Mucosa of descending colon (tissue), 3 donors: ENCODE measurements at regions not wholly inside any gene's neighbourhood (a gene's known extent, or its start where the extent isn't known, plus 50 kb on each side); places are given as distances from the start of the nearest gene placed in this dataset.

Experiments used
- ATAC-seq: fragments of 200-7000 bp; cut with Tn5 transposase; one replicate; pipeline ENCODE4 v1.9.1; 2020; ENCODE audit warnings: mild to moderate bottlenecking, moderate library complexity
- DNase-seq, 3 donors: peaks; one replicate each; pipeline ENCODE4 v3.0.0-alpha.2; 2020
- H3K36me3 ChIP-seq: fragments of 200-600 bp; one replicate; pipeline ENCODE4 v1.8.0; 2021; ENCODE audit warnings: low read depth, mild to moderate bottlenecking
- H3K4me1 ChIP-seq: fragments of 200-600 bp; one replicate; pipeline ENCODE4 v1.8.0; 2021; ENCODE audit warnings: low read depth, mild to moderate bottlenecking
- H3K4me3 ChIP-seq: fragments of 200-600 bp; one replicate; pipeline ENCODE4 v1.8.0; 2021; ENCODE audit warnings: mild to moderate bottlenecking
- H3K9me3 ChIP-seq: fragments of 200-600 bp; one replicate; pipeline ENCODE4 v1.8.0; 2021; ENCODE audit warnings: mild to moderate bottlenecking
- intact Hi-C, 2 donors: fragments of 100-400 bp; cut with DNase I in 1 of 2; cut with micrococcal nuclease in 1 of 2; formaldehyde crosslinking; loops; one replicate each; pipeline versions ENCODE4 v1.11.0 to v1.11.1; 2022; cut with DNase I, micrococcal nuclease
- TF ChIP-seq, protein P1 (sequence below): fragments of 200-600 bp; IDR thresholded peaks from one replicate; pipeline ENCODE4 v1.8.0; 2022; ENCODE audit warnings: antibody characterized with exemption, mild to moderate bottlenecking
- donor health status: DM: no; HTN: no; CAD: no; lungs with moderate emphysema.
- donor health status: DM: no; HTN: no; CAD: no.
- donor health status: DM: no; HTN: yes; CAD: no.

DNA sequence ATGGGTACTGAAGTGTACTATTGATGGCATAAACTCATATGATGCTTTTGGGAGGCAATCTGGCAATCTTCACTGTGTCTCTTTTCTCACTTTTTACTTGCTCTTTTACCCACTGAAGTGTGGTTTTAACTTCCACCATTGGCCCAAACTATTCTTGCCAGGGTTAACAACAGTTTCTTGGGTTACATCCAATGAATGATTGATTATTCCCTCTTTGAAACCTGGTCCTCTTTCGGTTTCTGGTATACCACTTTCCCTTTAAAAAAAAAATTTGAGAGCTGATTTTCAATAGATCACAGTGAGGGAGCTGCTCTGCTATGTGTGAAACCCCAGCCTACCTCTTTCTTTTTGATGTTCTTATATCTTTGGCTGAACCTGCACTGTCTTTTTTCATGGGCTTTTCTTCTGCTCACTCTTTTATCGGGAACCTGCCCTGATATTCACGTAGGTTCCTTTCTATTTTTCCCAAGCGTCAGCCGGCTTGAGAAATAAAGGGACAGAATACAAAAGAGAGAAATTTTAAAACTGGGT lies 56.1 kb upstream of the OR4E1 start:
- ATAC-seq (no peak), DNase-seq (no peak)
- Histone ChIP-seq H3K4me1 (no peaks in the 10 kb centered on the region), H3K9me3 (no peaks in the 10 kb centered on the region), H3K4me3 (no peak overlapping the region), H3K36me3 (no peaks in the 10 kb centered on the region)
- TF ChIP-seq, protein P1, sequence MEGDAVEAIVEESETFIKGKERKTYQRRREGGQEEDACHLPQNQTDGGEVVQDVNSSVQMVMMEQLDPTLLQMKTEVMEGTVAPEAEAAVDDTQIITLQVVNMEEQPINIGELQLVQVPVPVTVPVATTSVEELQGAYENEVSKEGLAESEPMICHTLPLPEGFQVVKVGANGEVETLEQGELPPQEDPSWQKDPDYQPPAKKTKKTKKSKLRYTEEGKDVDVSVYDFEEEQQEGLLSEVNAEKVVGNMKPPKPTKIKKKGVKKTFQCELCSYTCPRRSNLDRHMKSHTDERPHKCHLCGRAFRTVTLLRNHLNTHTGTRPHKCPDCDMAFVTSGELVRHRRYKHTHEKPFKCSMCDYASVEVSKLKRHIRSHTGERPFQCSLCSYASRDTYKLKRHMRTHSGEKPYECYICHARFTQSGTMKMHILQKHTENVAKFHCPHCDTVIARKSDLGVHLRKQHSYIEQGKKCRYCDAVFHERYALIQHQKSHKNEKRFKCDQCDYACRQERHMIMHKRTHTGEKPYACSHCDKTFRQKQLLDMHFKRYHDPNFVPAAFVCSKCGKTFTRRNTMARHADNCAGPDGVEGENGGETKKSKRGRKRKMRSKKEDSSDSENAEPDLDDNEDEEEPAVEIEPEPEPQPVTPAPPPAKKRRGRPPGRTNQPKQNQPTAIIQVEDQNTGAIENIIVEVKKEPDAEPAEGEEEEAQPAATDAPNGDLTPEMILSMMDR = no peak
- intact Hi-C loops = no loop called here

DNA sequence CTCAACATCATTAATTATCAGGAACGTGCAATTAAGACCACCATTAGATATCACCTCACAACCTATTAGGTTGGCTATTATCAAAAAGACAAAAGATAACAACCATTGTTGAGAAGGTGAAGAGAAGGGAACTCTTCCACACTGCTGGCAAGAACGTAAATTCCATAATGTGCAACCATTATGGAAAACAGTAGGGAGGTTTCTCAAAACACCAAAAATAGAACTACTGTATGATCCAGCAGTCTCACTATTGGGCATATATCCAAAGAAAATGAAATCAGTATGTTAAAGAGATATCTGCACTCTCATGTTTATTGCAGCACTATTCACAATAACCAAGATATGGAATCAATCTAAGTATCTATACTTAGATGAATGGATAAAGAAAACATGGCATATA lies 51.6 kb upstream of the OR4E1 start:
- TF ChIP-seq, protein P1 = no peak
- H3K36me3 ChIP-seq = no peaks in the 10 kb centered on the region
- no peaks in the 10 kb centered on the region for H3K9me3 ChIP-seq
- intact Hi-C loops = no loop called here
- ATAC-seq (no peak), DNase-seq (no peak)
- H3K4me3 ChIP-seq = no peak overlapping the region
- peaks cover 6% of the 10 kb centered on the region for H3K4me1 ChIP-seq

DNA sequence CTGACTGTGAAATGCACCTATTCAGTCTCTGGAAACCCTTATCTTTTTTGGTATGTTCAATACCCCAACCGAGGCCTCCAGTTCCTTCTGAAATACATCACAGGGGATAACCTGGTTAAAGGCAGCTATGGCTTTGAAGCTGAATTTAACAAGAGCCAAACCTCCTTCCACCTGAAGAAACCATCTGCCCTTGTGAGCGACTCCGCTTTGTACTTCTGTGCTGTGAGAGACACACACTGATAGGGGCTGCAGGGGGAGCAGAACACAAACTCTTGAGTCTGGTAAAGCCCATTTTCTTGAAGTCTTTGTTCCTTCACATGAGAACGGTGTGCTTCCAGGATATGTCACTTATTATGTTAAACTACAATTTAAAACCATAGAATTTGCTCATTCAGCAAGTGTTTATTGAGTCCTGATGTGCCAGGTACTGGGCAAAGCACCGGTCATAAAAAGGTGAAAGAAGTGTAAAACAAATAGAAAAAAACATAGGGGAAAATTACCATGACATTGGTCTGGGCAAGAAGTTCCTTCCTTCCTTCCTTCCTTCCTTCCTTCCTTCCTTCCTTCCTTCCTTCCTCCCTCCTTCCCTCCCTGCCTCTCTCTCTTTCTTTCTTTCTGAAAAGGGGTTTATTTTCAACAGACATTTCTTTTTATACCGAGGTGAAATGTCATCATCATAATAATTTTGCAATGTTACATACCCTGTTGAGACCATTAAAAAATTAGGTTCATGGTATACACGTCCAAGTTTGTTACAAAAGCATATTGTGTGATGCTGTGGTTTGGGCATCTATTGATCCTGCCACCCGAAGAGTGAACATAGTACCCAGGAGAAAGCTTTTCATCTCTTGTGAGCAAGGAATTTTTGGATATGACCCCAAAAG lies 50.7 kb upstream of the OR4E1 start:
- H3K36me3 ChIP-seq = no peaks in the 10 kb centered on the region
- no peak overlapping the region for H3K4me3 ChIP-seq
- intact Hi-C loops = no loop called here
- ATAC-seq = no peak
- peaks cover 6% of the 10 kb centered on the region for H3K4me1 ChIP-seq
- no peak for DNase-seq
- TF ChIP-seq, protein P1 = no peak
- no peaks in the 10 kb centered on the region for H3K9me3 ChIP-seq

DNA sequence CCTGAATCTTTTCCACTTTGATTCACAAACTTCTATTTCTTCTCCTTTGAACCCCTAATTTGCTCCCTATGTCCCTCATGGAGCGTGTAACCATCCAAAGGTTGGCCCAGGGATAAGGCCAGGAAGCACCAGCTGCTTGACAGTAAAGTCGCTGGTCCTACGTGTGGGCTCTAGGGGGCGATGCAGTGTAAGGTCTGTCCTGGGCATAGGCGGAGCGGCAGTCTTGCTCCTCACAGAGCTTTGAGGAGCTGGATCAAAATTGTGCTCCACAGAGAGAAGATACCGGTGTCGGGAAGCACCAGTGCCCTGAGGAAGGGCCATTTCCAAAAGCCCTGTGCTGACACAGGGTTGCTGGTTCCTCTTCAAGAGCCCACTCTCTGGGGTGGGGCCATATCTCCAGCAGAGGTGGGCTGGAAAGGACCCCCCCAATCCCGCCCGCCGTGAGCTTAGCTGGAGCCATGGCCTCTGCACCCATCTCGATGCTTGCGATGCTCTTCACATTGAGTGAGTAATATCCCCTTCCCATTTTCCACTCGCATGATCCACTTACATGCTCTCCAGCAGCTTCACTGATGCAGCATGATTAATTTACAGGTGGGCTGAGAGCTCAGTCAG lies 49.9 kb upstream of the OR4E1 start:
- ATAC-seq = peak; percentile 86

More for the DNA sequence above, 49.9 kb upstream of the OR4E1 start:
- DNase-seq = peak; percentile 26 to 53 (median 40)
- H3K36me3 ChIP-seq = no peaks in the 10 kb centered on the region
- intact Hi-C loops = no loop called here
- H3K4me3 ChIP-seq = no peak overlapping the region
- H3K4me1 ChIP-seq = peaks cover 6% of the 10 kb centered on the region
- TF ChIP-seq, protein P1 = no peak
- H3K9me3 ChIP-seq = no peaks in the 10 kb centered on the region
